Kidney tubule cell (primary cell): ENCODE measurements at regions not wholly inside any gene's neighbourhood (a gene's known extent, or its start where the extent isn't known, plus 50 kb on each side); places are given as distances from the start of the nearest gene placed in this dataset.

ENCODE experiments used
- DNase-seq: peaks from one replicate; pipeline ENCODE4 v3.0.0-alpha.2; 2018; ENCODE audit warnings: low spot score

- DNase-seq, result no peak
These were observed 798.6 kb upstream of the PCDH9 start for GRCh38 chr13:68028701-68029100.

- DNase-seq, result no peak
These were observed 797.2 kb upstream of the PCDH9 start for GRCh38 chr13:68027306-68027705.

- DNase-seq, result peak; percentile 12
These were observed 795.9 kb upstream of the PCDH9 start for GRCh38 chr13:68026077-68026476.

GRCh38 chr13:68025604-68026003, 795.5 kb upstream of the PCDH9 start:
- no peak for DNase-seq

GRCh38 chr13:68023838-68024581, 793.9 kb upstream of the PCDH9 start:
- DNase-seq, result no peak

GRCh38 chr13:68019901-68020300, 789.8 kb upstream of the PCDH9 start:
- peak; percentile 45 for DNase-seq

- no peak for DNase-seq
These were observed 779.4 kb upstream of the PCDH9 start for GRCh38 chr13:68009546-68009945.

GRCh38 chr13:68007576-68007975, 777.4 kb upstream of the PCDH9 start:
- no peak for DNase-seq

- no peak for DNase-seq
These were observed 766.0 kb upstream of the PCDH9 start for GRCh38 chr13:67996101-67996500.

GRCh38 chr13:67990868-67991267, 760.7 kb upstream of the PCDH9 start:
- DNase-seq, result no peak

- DNase-seq, result no peak
These were observed 756.1 kb upstream of the PCDH9 start for GRCh38 chr13:67986234-67986633.

GRCh38 chr13:67977066-67977465, 746.9 kb upstream of the PCDH9 start:
- DNase-seq, result no peak

GRCh38 chr13:67971291-67971690, 741.2 kb upstream of the PCDH9 start:
- DNase-seq, result no peak

GRCh38 chr13:67967031-67967430, 736.9 kb upstream of the PCDH9 start:
- DNase-seq, result no peak

GRCh38 chr13:67966065-67966464, 735.9 kb upstream of the PCDH9 start:
- DNase-seq, result no peak

- no peak for DNase-seq
These were observed 734.9 kb upstream of the PCDH9 start for GRCh38 chr13:67964986-67965385.

GRCh38 chr13:67964091-67964490, 734.0 kb upstream of the PCDH9 start:
- no peak for DNase-seq

- no peak for DNase-seq
These were observed 731.2 kb upstream of the PCDH9 start for GRCh38 chr13:67961331-67961730.

- no peak for DNase-seq
These were observed 721.3 kb upstream of the PCDH9 start for GRCh38 chr13:67951431-67951830.

GRCh38 chr13:67950603-67951002, 720.5 kb upstream of the PCDH9 start:
- DNase-seq, result no peak

GRCh38 chr13:67946131-67946530, 716.0 kb upstream of the PCDH9 start:
- no peak for DNase-seq

- no peak for DNase-seq
These were observed 713.0 kb upstream of the PCDH9 start for GRCh38 chr13:67943116-67943515.

- no peak for DNase-seq
These were observed 705.5 kb upstream of the PCDH9 start for GRCh38 chr13:67935626-67936025.

- no peak for DNase-seq
These were observed 704.6 kb upstream of the PCDH9 start for GRCh38 chr13:67934617-67935330.
